Thoracic aorta (tissue), 2 donors: ENCODE measurements at regions not wholly inside any gene's neighbourhood (a gene's known extent, or its start where the extent isn't known, plus 50 kb on each side); places are given as distances from the start of the nearest gene placed in this dataset.

Experiments used
- ATAC-seq: fragments of 150-250 bp; one replicate; pipeline ENCODE4 v1.8.0; 2017; ENCODE audit warnings: low read depth; ENCODE audit not compliant: insufficient number of reproducible peaks, low FRiP score
- DNase-seq: peaks from one replicate; pipeline ENCODE4 v3.0.0-alpha.2; 2020; ENCODE audit warnings: low spot score
- H3K27ac ChIP-seq, 2 donors: fragments of 200-600 bp; sonication (generic); 1 replicate in 1 of 2; 2 replicates in 1 of 2; pipeline ENCODE4 v1.5.1; 2016; ENCODE audit warnings: mild to moderate bottlenecking in 2 of 2, moderate library complexity in 2 of 2
- H3K27me3 ChIP-seq: fragments of 200-600 bp; sonication (generic); replicated peaks from 2 replicates; pipeline ENCODE4 v1.6.0; 2016; ENCODE audit warnings: mild to moderate bottlenecking; ENCODE audit not compliant: insufficient read depth
- H3K36me3 ChIP-seq: fragments of 200-600 bp; sonication (generic); one replicate; pipeline ENCODE4 v1.5.1; 2016
- H3K4me1 ChIP-seq, 2 donors: fragments of 200-600 bp; sonication (generic); 1 replicate in 1 of 2; 2 replicates in 1 of 2; pipeline versions ENCODE4 v1.5.1 to v1.6.0; 2016; ENCODE audit warnings: low read depth in 2 of 2, mild to moderate bottlenecking in 1 of 2; ENCODE audit not compliant: control insufficient read depth in 1 of 2
- H3K4me3 ChIP-seq: fragments of 200-600 bp; sonication (generic); 2 replicates; pipeline ENCODE4 v1.5.1; 2016; ENCODE audit warnings: mild to moderate bottlenecking
- H3K9me3 ChIP-seq: fragments of 200-600 bp; sonication (generic); 2 replicates; pipeline ENCODE4 v1.5.1; 2016
- CTCF ChIP-seq: fragments of 200-600 bp; sonication (generic); IDR thresholded peaks from one replicate; pipeline ENCODE4 v1.5.1; 2019; ENCODE audit warnings: antibody characterized with exemption

- Histone ChIP-seq H3K36me3 (no peaks in the 10 kb centered on the region), H3K4me1 (peaks cover 3 to 13% of the 10 kb centered on the region in 2 donors), H3K9me3 (no peaks in the 10 kb centered on the region), H3K27me3 (no peaks in the 10 kb centered on the region), H3K4me3 (no peak overlapping the region), H3K27ac (no peak overlapping the region)
- TF ChIP-seq CTCF = no peak
- no peak for ATAC-seq
- DNase-seq = no peak
These were observed 148.6 kb upstream of the KCNJ3 start for GRCh38 chr2:154549869-154550268.

- H3K27me3 ChIP-seq = no peaks in the 10 kb centered on the region
- H3K36me3 ChIP-seq = no peaks in the 10 kb centered on the region
- no peak overlapping the region for H3K27ac ChIP-seq
- H3K9me3 ChIP-seq = no peaks in the 10 kb centered on the region
- TF ChIP-seq CTCF = no peak
- DNase-seq (no peak), ATAC-seq (no peak)
- H3K4me1 ChIP-seq = peaks cover 3 to 13% of the 10 kb centered on the region in 2 donors
- H3K4me3 ChIP-seq = no peak overlapping the region
These were observed 146.8 kb upstream of the KCNJ3 start for GRCh38 chr2:154551649-154552048.

GRCh38 chr2:154554046-154554445, 144.4 kb upstream of the KCNJ3 start:
- Histone ChIP-seq H3K4me3 (no peak overlapping the region), H3K4me1 (peaks cover 0 to 4% of the 10 kb centered on the region in 2 donors), H3K36me3 (no peaks in the 10 kb centered on the region), H3K27ac (no peak overlapping the region), H3K27me3 (no peaks in the 10 kb centered on the region), H3K9me3 (no peaks in the 10 kb centered on the region)
- TF ChIP-seq CTCF = no peak
- DNase-seq = no peak
- no peak for ATAC-seq

- H3K27me3 ChIP-seq = no peaks in the 10 kb centered on the region
- H3K4me1 ChIP-seq = no peaks in the 10 kb centered on the region
- H3K9me3 ChIP-seq = no peaks in the 10 kb centered on the region
- DNase-seq = no peak
- H3K36me3 ChIP-seq = no peaks in the 10 kb centered on the region
- TF ChIP-seq CTCF = no peak
- no peak for ATAC-seq
- no peak overlapping the region for H3K27ac ChIP-seq
- no peak overlapping the region for H3K4me3 ChIP-seq
These were observed 142.8 kb upstream of the KCNJ3 start for GRCh38 chr2:154555710-154556109.

- Histone ChIP-seq H3K4me1 (no peaks in the 10 kb centered on the region), H3K36me3 (no peaks in the 10 kb centered on the region), H3K9me3 (no peaks in the 10 kb centered on the region), H3K4me3 (no peak overlapping the region), H3K27me3 (no peaks in the 10 kb centered on the region), H3K27ac (no peak overlapping the region)
- DNase-seq = no peak
- no peak for ATAC-seq
- no peak for TF ChIP-seq CTCF
These were observed 142.3 kb upstream of the KCNJ3 start for GRCh38 chr2:154556146-154556545.
